Psoas muscle (tissue), 7 donors: ENCODE measurements at regions not wholly inside any gene's neighbourhood (a gene's known extent, or its start where the extent isn't known, plus 50 kb on each side); places are given as distances from the start of the nearest gene placed in this dataset.

ENCODE experiments used
- ATAC-seq, 4 donors: fragments of 200-7000 bp; cut with Tn5 transposase; one replicate each; pipeline ENCODE4 v1.9.1; 2020; ENCODE audit warnings: moderate library complexity in 3 of 4, mild to moderate bottlenecking in 2 of 4
- DNase-seq, 2 donors: peaks; one replicate each; pipeline ENCODE4 v3.0.0-alpha.2; 2020
- H3K27ac ChIP-seq: fragments of 200-600 bp; one replicate; pipeline ENCODE4 v1.8.0; 2022
- H3K27me3 ChIP-seq, 3 donors: fragments of 200-600 bp in 1 of 3; one replicate each; pipeline versions ENCODE4 v1.6.1 to v1.8.0; 2013 to 2022; ENCODE audit warnings: low read length in 2 of 3, mild to moderate bottlenecking in 2 of 3, moderate library complexity in 1 of 3; ENCODE audit not compliant: insufficient read depth in 3 of 3
- H3K36me3 ChIP-seq, 2 donors: fragments of 200-600 bp in 1 of 2; one replicate each; pipeline versions ENCODE4 v1.6.1 to v1.8.0; 2013 to 2022; ENCODE audit warnings: low read depth in 1 of 2, mild to moderate bottlenecking in 1 of 2, moderate library complexity in 1 of 2; ENCODE audit not compliant: insufficient read depth in 1 of 2
- H3K4me1 ChIP-seq: fragments of 200-600 bp; one replicate; pipeline ENCODE4 v1.8.0; 2022
- H3K4me3 ChIP-seq: fragments of 200-600 bp; one replicate; pipeline ENCODE4 v1.8.0; 2022; ENCODE audit warnings: mild to moderate bottlenecking
- H3K9me3 ChIP-seq: fragments of 200-600 bp; one replicate; pipeline ENCODE4 v1.8.0; 2022
- WGBS, 3 donors: extraction: QIAGEN DNeasy Blood & Tissue Kit; methylation state at CpG; one replicate each; pipeline versions ENCODE4 v1.1.6 to v1.1.7; 2013; 5-methylcytosine and 5-hydroxymethylcytosine counted together
- intact Hi-C, 2 donors: fragments of 100-400 bp; cut with DNase I; formaldehyde crosslinking; loops; one replicate each; pipeline versions ENCODE4 v1.11.0 to v1.14.2; 2022
- TF ChIP-seq, protein P1 (sequence below): fragments of 200-600 bp; IDR thresholded peaks from one replicate; pipeline ENCODE4 v1.8.0; 2022; ENCODE audit warnings: antibody characterized with exemption
- donor health status: healthy with polysubstance abuse.
- donor health status: DM: no; HTN: no; CAD: no; lungs with moderate emphysema.
- donor health status: Bipolar disorder and iron deficiency.
- donor health status: healthy.
- donor health status: DM: yes; HTN: yes; CAD: no.
- donor health status: DM: no; HTN: no; CAD: no.
- donor health status: DM: yes; HTN: yes; CAD: no.

GRCh38 chr14:27715561-27715960 lies 1051.0 kb upstream of the FOXG1 start:
- TF ChIP-seq, protein P1, sequence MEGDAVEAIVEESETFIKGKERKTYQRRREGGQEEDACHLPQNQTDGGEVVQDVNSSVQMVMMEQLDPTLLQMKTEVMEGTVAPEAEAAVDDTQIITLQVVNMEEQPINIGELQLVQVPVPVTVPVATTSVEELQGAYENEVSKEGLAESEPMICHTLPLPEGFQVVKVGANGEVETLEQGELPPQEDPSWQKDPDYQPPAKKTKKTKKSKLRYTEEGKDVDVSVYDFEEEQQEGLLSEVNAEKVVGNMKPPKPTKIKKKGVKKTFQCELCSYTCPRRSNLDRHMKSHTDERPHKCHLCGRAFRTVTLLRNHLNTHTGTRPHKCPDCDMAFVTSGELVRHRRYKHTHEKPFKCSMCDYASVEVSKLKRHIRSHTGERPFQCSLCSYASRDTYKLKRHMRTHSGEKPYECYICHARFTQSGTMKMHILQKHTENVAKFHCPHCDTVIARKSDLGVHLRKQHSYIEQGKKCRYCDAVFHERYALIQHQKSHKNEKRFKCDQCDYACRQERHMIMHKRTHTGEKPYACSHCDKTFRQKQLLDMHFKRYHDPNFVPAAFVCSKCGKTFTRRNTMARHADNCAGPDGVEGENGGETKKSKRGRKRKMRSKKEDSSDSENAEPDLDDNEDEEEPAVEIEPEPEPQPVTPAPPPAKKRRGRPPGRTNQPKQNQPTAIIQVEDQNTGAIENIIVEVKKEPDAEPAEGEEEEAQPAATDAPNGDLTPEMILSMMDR: no peak
- H3K9me3 ChIP-seq: no peaks in the 10 kb centered on the region
- no peak overlapping the region for H3K4me3 ChIP-seq
- H3K27me3 ChIP-seq: no peaks in the 10 kb centered on the region
- H3K36me3 ChIP-seq: no peaks in the 10 kb centered on the region
- DNase-seq: no peak
- no peaks in the 10 kb centered on the region for H3K4me1 ChIP-seq
- no peak for ATAC-seq
- intact Hi-C loops: no loop called here
- H3K27ac ChIP-seq: no peak overlapping the region

DNA sequence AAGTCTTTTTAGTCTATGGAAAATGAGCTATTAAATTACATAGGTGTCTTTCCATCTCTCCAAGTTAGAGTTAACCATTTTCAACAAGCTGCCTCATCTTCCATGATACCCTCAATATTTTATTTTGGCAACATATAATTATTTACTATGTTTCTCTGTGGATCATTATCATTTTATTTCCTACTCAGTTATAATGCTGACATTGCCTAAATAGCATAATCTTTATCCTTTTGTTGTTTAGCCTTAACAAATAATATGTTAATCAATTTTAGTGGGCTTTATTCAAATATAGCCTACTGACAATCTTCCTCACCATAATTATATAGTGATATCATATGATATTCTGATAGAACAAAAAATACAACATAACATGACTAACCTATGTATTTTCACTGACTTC lies 1044.8 kb upstream of the FOXG1 start:
- no peak for ATAC-seq
- TF ChIP-seq, protein P1: no peak
- Histone ChIP-seq H3K27me3 (no peaks in the 10 kb centered on the region), H3K4me3 (no peak overlapping the region), H3K27ac (no peak overlapping the region), H3K9me3 (no peaks in the 10 kb centered on the region), H3K4me1 (no peaks in the 10 kb centered on the region), H3K36me3 (no peaks in the 10 kb centered on the region)
- no peak for DNase-seq
- intact Hi-C loops: no loop called here

DNA sequence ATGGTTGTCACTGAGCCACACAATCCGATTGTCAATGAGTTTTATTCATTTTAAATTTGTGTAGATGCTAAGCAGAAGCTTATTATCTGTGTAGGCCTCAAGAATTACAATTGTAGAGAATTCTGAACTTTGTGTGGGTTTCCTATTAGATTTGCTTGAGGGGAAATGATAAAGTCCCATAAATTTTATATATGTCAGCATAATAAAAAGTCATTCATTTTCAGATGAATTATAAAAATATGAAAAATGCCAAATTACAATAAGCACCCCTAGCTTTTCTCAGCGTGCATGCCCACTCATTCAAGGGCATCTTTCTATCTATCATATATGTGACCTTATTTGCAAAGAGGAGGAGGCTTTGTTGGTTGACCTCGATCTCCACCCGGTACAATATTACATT lies 1041.1 kb upstream of the FOXG1 start:
- Histone ChIP-seq H3K4me1 (no peaks in the 10 kb centered on the region), H3K27me3 (no peaks in the 10 kb centered on the region), H3K4me3 (no peak overlapping the region), H3K36me3 (no peaks in the 10 kb centered on the region), H3K27ac (no peak overlapping the region), H3K9me3 (no peaks in the 10 kb centered on the region)
- TF ChIP-seq, protein P1: no peak
- 76 to 85% (median 84%) methylated on average over 4 of the region's 4 CpGs for WGBS, 3 donors
- ATAC-seq (no peak), DNase-seq (no peak)
- intact Hi-C loops: no loop called here

GRCh38 chr14:27727251-27727770 lies 1039.3 kb upstream of the FOXG1 start:
- DNase-seq (no peak), ATAC-seq (no peak)
- H3K4me3 ChIP-seq: no peak overlapping the region
- TF ChIP-seq, protein P1: no peak
- no peaks in the 10 kb centered on the region for H3K4me1 ChIP-seq
- intact Hi-C loops: no loop called here
- H3K9me3 ChIP-seq: no peaks in the 10 kb centered on the region
- H3K27me3 ChIP-seq: no peaks in the 10 kb centered on the region
- no peak overlapping the region for H3K27ac ChIP-seq
- WGBS, 3 donors: 21 to 24% (median 22%) methylated on average over 2 of the region's 2 CpGs
- no peaks in the 10 kb centered on the region for H3K36me3 ChIP-seq

- intact Hi-C loops: no loop called here
- DNase-seq (no peak), ATAC-seq (no peak)
- Histone ChIP-seq H3K27me3 (no peaks in the 10 kb centered on the region), H3K4me3 (no peak overlapping the region), H3K36me3 (no peaks in the 10 kb centered on the region), H3K27ac (no peak overlapping the region), H3K9me3 (no peaks in the 10 kb centered on the region), H3K4me1 (no peaks in the 10 kb centered on the region)
- WGBS, 3 donors: 12 to 13% (median 13%) methylated on average over 5 of the region's 5 CpGs
- TF ChIP-seq, protein P1: no peak
These were observed 1036.4 kb upstream of the FOXG1 start for GRCh38 chr14:27730204-27730603.
